Activated CD4-positive, alpha-beta T cell treated with anti-CD3 and anti-CD28 coated beads for 4 hours (primary cell): ENCODE measurements at regions not wholly inside any gene's neighbourhood (a gene's known extent, or its start where the extent isn't known, plus 50 kb on each side); places are given as distances from the start of the nearest gene placed in this dataset.
"Not testable (repeated sequence)": the region's sequence is repeated elsewhere in the genome, so short reads cannot be mapped to it uniquely, and the experiment has no call there.

ENCODE experiments used
- DNase-seq, 2 donors: peaks; one replicate each; pipeline ENCODE4 v3.0.0-alpha.2; 2020

GRCh38 chr5:135176991-135177390, 143.0 kb upstream of the PITX1 start:
- no peak for DNase-seq

- DNase-seq: no peak
These were observed 140.5 kb upstream of the PITX1 start for GRCh38 chr5:135174315-135175096.

GRCh38 chr5:135173662-135174290, 139.7 kb upstream of the PITX1 start:
- DNase-seq: no peak

GRCh38 chr5:135172718-135173117, 138.7 kb upstream of the PITX1 start:
- no peak for DNase-seq

GRCh38 chr5:135171336-135171735, 137.3 kb upstream of the PITX1 start:
- no peak for DNase-seq

- no peak for DNase-seq
These were observed 136.5 kb upstream of the PITX1 start for GRCh38 chr5:135170500-135170899.

GRCh38 chr5:135169753-135170152, 135.7 kb upstream of the PITX1 start:
- DNase-seq: no peak

GRCh38 chr5:135167634-135168033, 133.6 kb upstream of the PITX1 start:
- no peak for DNase-seq

- DNase-seq: not testable (repeated sequence)
These were observed 131.0 kb upstream of the PITX1 start for GRCh38 chr5:135164873-135165614.

GRCh38 chr5:135163964-135164363, 129.9 kb upstream of the PITX1 start:
- no peak for DNase-seq

- no peak for DNase-seq
These were observed 129.4 kb upstream of the PITX1 start for GRCh38 chr5:135163391-135163790.

- no peak for DNase-seq
These were observed 128.7 kb upstream of the PITX1 start for GRCh38 chr5:135162661-135163265.

GRCh38 chr5:135161221-135161620, 127.2 kb upstream of the PITX1 start:
- DNase-seq: no peak

GRCh38 chr5:135160036-135160675, 126.1 kb upstream of the PITX1 start:
- no peak for DNase-seq

GRCh38 chr5:135159626-135160025, 125.6 kb upstream of the PITX1 start:
- no peak for DNase-seq

GRCh38 chr5:135158982-135159381, 125.0 kb upstream of the PITX1 start:
- no peak for DNase-seq

- DNase-seq: no peak
These were observed 124.3 kb upstream of the PITX1 start for GRCh38 chr5:135158314-135158697.

- DNase-seq: no peak
These were observed 123.6 kb upstream of the PITX1 start for GRCh38 chr5:135157421-135158313.

- DNase-seq: no peak
These were observed 122.8 kb upstream of the PITX1 start for GRCh38 chr5:135156715-135157404.

- DNase-seq: no peak
These were observed 122.3 kb upstream of the PITX1 start for GRCh38 chr5:135156337-135156714.

- DNase-seq: no peak
These were observed 121.7 kb upstream of the PITX1 start for GRCh38 chr5:135155616-135156214.
